Neuronal stem cell (in vitro differentiated cells): ENCODE measurements at regions not wholly inside any gene's neighbourhood (a gene's known extent, or its start where the extent isn't known, plus 50 kb on each side); places are given as distances from the start of the nearest gene placed in this dataset.

Experiments
- DNase-seq: peaks from one replicate; pipeline ENCODE4 v3.0.0-alpha.2; 2013; ENCODE audit warnings: low spot score
- H2AFZ ChIP-seq: one replicate; pipeline ENCODE4 v1.6.1; 2013; ENCODE audit warnings: mild to moderate bottlenecking, low read length, inconsistent platforms
- H2AK5ac ChIP-seq: 2 replicates; pipeline ENCODE4 v1.6.1; 2013; ENCODE audit warnings: low read depth, mild to moderate bottlenecking, inconsistent platforms, low read length, moderate library complexity, mixed read lengths
- H2BK120ac ChIP-seq: 2 replicates; pipeline ENCODE4 v1.6.1; 2013; ENCODE audit warnings: low read depth, mild to moderate bottlenecking, inconsistent platforms, low read length, moderate library complexity, mixed read lengths
- H2BK12ac ChIP-seq: one replicate; pipeline ENCODE4 v1.6.1; 2013; ENCODE audit warnings: low read length, inconsistent platforms
- H2BK15ac ChIP-seq: 2 replicates; pipeline ENCODE4 v1.6.1; 2013; ENCODE audit warnings: mild to moderate bottlenecking, low read length, inconsistent platforms, mixed read lengths
- H2BK5ac ChIP-seq: one replicate; pipeline ENCODE4 v1.6.1; 2013; ENCODE audit warnings: inconsistent platforms, mild to moderate bottlenecking, low read length, moderate library complexity
- H3K14ac ChIP-seq: one replicate; pipeline ENCODE4 v1.6.1; 2013; ENCODE audit warnings: low read length, inconsistent platforms
- H3K18ac ChIP-seq: 2 replicates; pipeline ENCODE4 v1.6.1; 2013; ENCODE audit warnings: low read length, inconsistent platforms
- H3K23ac ChIP-seq: 2 replicates; pipeline ENCODE4 v1.6.1; 2013; ENCODE audit warnings: low read depth, mild to moderate bottlenecking, mixed read lengths, low read length, inconsistent platforms; ENCODE audit not compliant: poor library complexity
- H3K27ac ChIP-seq: replicated peaks from 3 replicates; pipeline ENCODE4 v1.5.1; 2013; ENCODE audit warnings: low read length, inconsistent platforms
- H3K27me3 ChIP-seq, 3 experiments: 2 replicates each; pipeline ENCODE4 v1.6.1; 2013; ENCODE audit warnings: low read length in 3 of 3, mild to moderate bottlenecking in 2 of 3, inconsistent platforms in 1 of 3, low read depth in 1 of 3, mixed read lengths in 1 of 3, moderate library complexity in 1 of 3; ENCODE audit not compliant: control insufficient read depth in 3 of 3, insufficient read depth in 3 of 3
- H3K36me3 ChIP-seq, 2 donors: replicated peaks in 1 of 2; 2 replicates each; pipeline ENCODE4 v1.6.1; 2013; ENCODE audit warnings: low read length in 2 of 2; ENCODE audit not compliant: control insufficient read depth in 2 of 2, insufficient read depth in 2 of 2
- H3K4ac ChIP-seq: 2 replicates; pipeline ENCODE4 v1.6.1; 2013; ENCODE audit warnings: inconsistent platforms, mild to moderate bottlenecking, low read length, moderate library complexity
- H3K4me1 ChIP-seq, 2 donors: 1 replicate in 1 of 2; 2 replicates in 1 of 2; pipeline ENCODE4 v1.6.1; 2013; ENCODE audit warnings: low read length in 2 of 2, low read depth in 1 of 2; ENCODE audit not compliant: control insufficient read depth in 2 of 2, insufficient read depth in 1 of 2
- H3K4me2 ChIP-seq: one replicate; pipeline ENCODE4 v1.6.1; 2013; ENCODE audit warnings: mild to moderate bottlenecking, low read length, inconsistent platforms; ENCODE audit not compliant: insufficient read depth, poor library complexity, severe bottlenecking
- H3K4me3 ChIP-seq, 2 donors: 2 replicates each; pipeline ENCODE4 v1.5.1; 2013; ENCODE audit warnings: low read length in 2 of 2, mild to moderate bottlenecking in 2 of 2, inconsistent platforms in 1 of 2, moderate library complexity in 1 of 2
- H3K79me1 ChIP-seq: one replicate; pipeline ENCODE4 v1.6.1; 2013; ENCODE audit warnings: low read depth, mild to moderate bottlenecking, inconsistent platforms, low read length, moderate library complexity
- H3K9ac ChIP-seq: one replicate; pipeline ENCODE4 v1.6.1; 2013; ENCODE audit warnings: mild to moderate bottlenecking, low read depth, low read length, inconsistent platforms; ENCODE audit not compliant: poor library complexity
- H3K9me3 ChIP-seq, 2 donors: replicated peaks in 1 of 2; 2 replicates each; pipeline versions ENCODE3 to v1.6.1; 2013; ENCODE audit warnings: low read length in 2 of 2, mild to moderate bottlenecking in 2 of 2, inconsistent platforms in 1 of 2, low read depth in 1 of 2, mixed read lengths in 1 of 2, moderate library complexity in 1 of 2; ENCODE audit not compliant: control insufficient read depth in 2 of 2, insufficient read depth in 1 of 2
- H4K8ac ChIP-seq: one replicate; pipeline ENCODE4 v1.6.1; 2013; ENCODE audit warnings: low read depth, mild to moderate bottlenecking, inconsistent platforms, low read length, moderate library complexity
- H4K91ac ChIP-seq: one replicate; pipeline ENCODE4 v1.6.1; 2013; ENCODE audit warnings: low read length, low read depth, mild to moderate bottlenecking, inconsistent platforms; ENCODE audit not compliant: poor library complexity
- WGBS, 2 donors: extraction: QIAGEN DNeasy Blood & Tissue Kit; methylation state at CpG; one replicate each; pipeline ENCODE4 v1.1.7; 2013; ENCODE audit warnings: missing lambda C conversion rate in 2 of 2, mixed read lengths in 1 of 2; ENCODE audit not compliant: insufficient read length in 2 of 2, insufficient replicate concordance in 1 of 2; ENCODE audit errors: extremely low coverage in 2 of 2; 5-methylcytosine and 5-hydroxymethylcytosine counted together

GRCh38 chr2:167353605-167354280 lies 465.5 kb downstream of the XIRP2 start:
- Histone ChIP-seq H3K9ac (no peak overlapping the region), H4K8ac (no peak overlapping the region), H3K27ac (no peak overlapping the region), H4K91ac (no peak overlapping the region), H3K36me3 (no peaks in the 10 kb centered on the region), H2BK5ac (no peak overlapping the region), H2BK12ac (no peak overlapping the region), H2BK15ac (no peak overlapping the region), H2AK5ac (no peak overlapping the region), H3K27me3 (no peaks in the 10 kb centered on the region), H3K23ac (no peak overlapping the region), H2BK120ac (no peak overlapping the region), H3K14ac (no peak overlapping the region), H3K4ac (no peak overlapping the region), H3K9me3 (no peaks in the 10 kb centered on the region), H3K79me1 (no peaks in the 10 kb centered on the region), H2AFZ (no peak overlapping the region), H3K4me1 (no peaks in the 10 kb centered on the region), H3K4me2 (no peak overlapping the region), H3K4me3 (no peak overlapping the region), H3K18ac (no peak overlapping the region)
- no peak for DNase-seq
- no CpG with 5 or more reads among the region's 1 CpG for WGBS, 2 donors

- Histone ChIP-seq H2BK120ac (no peak overlapping the region), H4K91ac (no peak overlapping the region), H3K4me1 (no peaks in the 10 kb centered on the region), H3K36me3 (no peaks in the 10 kb centered on the region), H2AFZ (no peak overlapping the region), H3K9me3 (no peaks in the 10 kb centered on the region), H2BK12ac (no peak overlapping the region), H3K18ac (no peak overlapping the region), H2BK15ac (no peak overlapping the region), H3K9ac (no peak overlapping the region), H2AK5ac (no peak overlapping the region), H4K8ac (no peak overlapping the region), H3K79me1 (no peaks in the 10 kb centered on the region), H2BK5ac (no peak overlapping the region), H3K4me2 (no peak overlapping the region), H3K27me3 (no peaks in the 10 kb centered on the region), H3K14ac (no peak overlapping the region), H3K27ac (no peak overlapping the region), H3K23ac (no peak overlapping the region), H3K4ac (no peak overlapping the region), H3K4me3 (no peak overlapping the region)
- no peak for DNase-seq
- WGBS, 2 donors: no CpG with 5 or more reads among the region's 2 CpGs
Observed at GRCh38 chr2:167345559-167345958, 457.3 kb downstream of the XIRP2 start.

DNA sequence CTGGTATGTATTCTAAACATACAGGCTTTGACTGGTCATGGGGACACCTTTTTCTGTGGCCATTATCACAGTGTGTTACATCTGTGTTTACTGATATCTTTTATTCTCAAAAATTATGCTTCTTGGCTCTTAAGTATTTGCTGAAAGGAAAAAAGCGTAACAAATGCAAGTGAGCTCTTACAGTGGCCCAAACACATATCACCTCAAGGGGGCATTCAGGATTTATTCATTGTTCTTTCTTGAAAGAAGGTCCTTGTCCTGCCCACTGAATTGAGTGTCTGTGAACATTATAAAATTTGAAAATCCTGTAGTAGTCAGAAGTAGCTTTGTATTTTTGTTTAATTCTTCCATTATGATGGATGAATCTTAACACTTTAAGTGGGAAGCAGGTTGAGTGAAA lies 454.5 kb downstream of the XIRP2 start:
- WGBS, 2 donors: no CpG with 5 or more reads among the region's 1 CpG
- no peaks in the 10 kb centered on the region for H3K4me1 ChIP-seq
- H2AK5ac ChIP-seq: no peak overlapping the region
- H2BK5ac ChIP-seq: no peak overlapping the region
- H2BK15ac ChIP-seq: no peak overlapping the region
- H3K4me3 ChIP-seq: no peak overlapping the region
- H3K27me3 ChIP-seq: no peaks in the 10 kb centered on the region
- H4K8ac ChIP-seq: no peak overlapping the region
- no peak overlapping the region for H3K4ac ChIP-seq
- H3K36me3 ChIP-seq: no peaks in the 10 kb centered on the region
- no peak overlapping the region for H3K23ac ChIP-seq
- H3K9ac ChIP-seq: no peak overlapping the region
- H2BK120ac ChIP-seq: no peak overlapping the region
- H3K14ac ChIP-seq: no peak overlapping the region
- H3K9me3 ChIP-seq: peaks cover 0 to 5% of the 10 kb centered on the region in 2 donors
- H2AFZ ChIP-seq: no peak overlapping the region
- no peak overlapping the region for H3K27ac ChIP-seq
- H3K79me1 ChIP-seq: no peaks in the 10 kb centered on the region
- no peak for DNase-seq
- H2BK12ac ChIP-seq: no peak overlapping the region
- no peak overlapping the region for H3K4me2 ChIP-seq
- no peak overlapping the region for H3K18ac ChIP-seq
- no peak overlapping the region for H4K91ac ChIP-seq

- Histone ChIP-seq H3K4ac (no peak overlapping the region), H3K4me2 (no peak overlapping the region), H3K9ac (no peak overlapping the region), H3K9me3 (peaks cover 0 to 5% of the 10 kb centered on the region in 2 donors), H2AK5ac (no peak overlapping the region), H2BK5ac (no peak overlapping the region), H3K23ac (no peak overlapping the region), H3K36me3 (no peaks in the 10 kb centered on the region), H2BK15ac (no peak overlapping the region), H2BK120ac (no peak overlapping the region), H2AFZ (no peak overlapping the region), H3K79me1 (peaks cover 2% of the 10 kb centered on the region), H3K27ac (no peak overlapping the region), H4K8ac (no peak overlapping the region), H3K4me1 (no peaks in the 10 kb centered on the region), H3K27me3 (no peaks in the 10 kb centered on the region), H3K14ac (no peak overlapping the region), H2BK12ac (no peak overlapping the region), H3K4me3 (no peak overlapping the region), H3K18ac (no peak overlapping the region), H4K91ac (no peak overlapping the region)
- no CpG with 5 or more reads among the region's 4 CpGs for WGBS, 2 donors
- no peak for DNase-seq
Observed at GRCh38 chr2:167340322-167340721, 452.0 kb downstream of the XIRP2 start.
